Panc1 (cell line): ENCODE measurements at regions not wholly inside any gene's neighbourhood (a gene's known extent, or its start where the extent isn't known, plus 50 kb on each side); places are given as distances from the start of the nearest gene placed in this dataset.

Experiments
- CTCF ChIP-seq: fragments of 450-650 bp; IDR thresholded peaks from 2 replicates; pipeline ENCODE4 v1.5.1; 2017; ENCODE audit warnings: mild to moderate bottlenecking
- POLR2AphosphoS5 ChIP-seq: IDR thresholded peaks from 2 replicates; pipeline ENCODE4 v1.6.1; 2012; ENCODE audit warnings: mild to moderate bottlenecking, low read depth, low read length, moderate library complexity
- REST ChIP-seq, 2 experiments: IDR thresholded peaks; 2 replicates each; pipeline ENCODE4 v1.6.1; 2011 to 2012; ENCODE audit warnings: low read depth in 2 of 2, control low read depth in 1 of 2, low read length in 1 of 2, mild to moderate bottlenecking in 1 of 2, moderate library complexity in 1 of 2; ENCODE audit not compliant: insufficient read depth in 1 of 2
- SIN3A ChIP-seq: IDR thresholded peaks from 2 replicates; pipeline ENCODE4 v1.6.1; 2012; ENCODE audit warnings: low read depth, mild to moderate bottlenecking, low read length, moderate library complexity, borderline replicate concordance; ENCODE audit not compliant: insufficient read depth

GRCh38 chr5:124599028-124599973, 147.1 kb downstream of the ZNF608 start:
- no peak for TF ChIP-seq CTCF
- TF ChIP-seq POLR2AphosphoS5, result peak; percentile 85; the same call in 1 of the 2 replicates
- no peak for TF ChIP-seq REST (IDR thresholded peaks at IDR 0.05; ENCODE audit: insufficient read depth in 1 of 2, low read depth in 2 of 2, low read length in 1 of 2)
- TF ChIP-seq SIN3A, result no peak
